ENCODE measurements at regions not wholly inside any gene's neighbourhood (a gene's known extent, or its start where the extent isn't known, plus 50 kb on each side); places are given as distances from the start of the nearest gene placed in this dataset.

DNA sequence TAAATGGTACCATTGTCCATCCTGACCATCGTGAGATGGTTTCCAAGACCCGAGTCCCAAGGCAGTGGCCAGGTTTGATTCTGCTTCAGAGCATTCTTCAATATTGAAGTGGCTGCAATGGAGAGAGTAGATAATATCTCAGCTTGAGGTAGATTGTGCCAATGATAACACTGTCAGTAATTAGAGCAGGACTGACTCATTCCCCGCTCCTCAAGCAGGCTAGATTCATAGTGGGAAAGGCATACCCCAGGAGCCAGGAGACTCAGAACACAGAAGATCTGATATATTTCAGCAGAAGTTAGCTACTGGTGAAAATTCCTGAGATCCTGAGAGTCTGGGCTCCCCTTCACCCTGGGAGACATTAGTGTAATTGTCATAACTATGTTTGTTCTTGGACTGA is 55.6 kb upstream of the LARGE1 start:
- TF ChIP-seq EZH2 (IDR thresholded peaks at IDR 0.05; ENCODE audit: insufficient read depth, poor library complexity, severe bottlenecking) (no peak), EZH2phosphoT487 (IDR thresholded peaks at IDR 0.05; ENCODE audit: insufficient read depth, low read depth) (no peak)

Data from GM23248 (cell line).